ENCODE measurements at regions not wholly inside any gene's neighbourhood (a gene's known extent, or its start where the extent isn't known, plus 50 kb on each side); places are given as distances from the start of the nearest gene placed in this dataset.

DNA sequence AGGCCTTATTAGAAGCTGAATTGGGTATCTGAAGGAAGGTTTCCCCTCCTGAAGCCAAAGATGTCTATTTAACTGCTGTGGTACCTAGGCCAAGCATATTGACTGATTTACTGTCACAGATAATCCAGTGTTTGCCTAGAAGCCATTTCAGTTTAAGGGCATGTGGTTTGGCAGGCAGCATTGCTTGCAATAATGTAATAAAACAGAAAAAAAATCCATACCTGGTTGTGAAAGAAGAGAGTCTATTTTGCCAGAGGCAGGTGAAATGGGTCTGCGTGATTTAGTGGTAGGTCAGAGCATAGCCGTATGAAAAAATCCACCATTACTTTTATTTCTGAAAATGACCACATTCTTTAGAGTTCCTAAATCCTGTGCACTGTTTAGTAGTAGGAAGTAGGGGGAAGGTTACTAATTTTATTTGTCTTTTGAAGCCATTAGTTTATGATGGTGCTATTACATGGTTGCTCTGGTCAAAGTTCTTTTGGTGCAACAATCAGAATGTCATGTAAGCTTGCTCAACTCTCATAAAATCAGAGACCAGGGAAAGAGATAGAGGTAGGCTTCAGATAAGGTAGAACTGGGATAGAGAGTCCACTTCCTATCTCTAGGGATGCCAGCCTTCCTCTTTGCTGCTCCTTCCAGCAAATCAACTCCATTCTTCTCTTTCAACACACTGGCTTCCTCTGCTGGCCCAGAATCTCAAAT is 343.4 kb downstream of the GPD2 start:
- TF ChIP-seq ZFP3 (CRISPR knock-in tag; IDR thresholded peaks at IDR 0.05) (no peak), CREB5 (CRISPR knock-in tag; IDR thresholded peaks at IDR 0.05; ENCODE audit: low read depth) (no peak), TCF4 (CRISPR knock-in tag; IDR thresholded peaks at IDR 0.05; ENCODE audit: borderline replicate concordance) (no peak), TOX (CRISPR knock-in tag; IDR thresholded peaks at IDR 0.05; ENCODE audit: borderline replicate concordance) (no peak), ZNF565 (CRISPR knock-in tag; conservative IDR thresholded peaks at IDR 0.05; ENCODE audit: low read depth) (no peak)
